Calu3 (cell line): ENCODE measurements at regions not wholly inside any gene's neighbourhood (a gene's known extent, or its start where the extent isn't known, plus 50 kb on each side); places are given as distances from the start of the nearest gene placed in this dataset.
A peak's percentile ranks its signal among the peaks of the same experiment; 100 is the strongest.

ENCODE experiments used
- BruUV-seq: library from RNA; stranded (reverse); fragments of 400-500 nt; replicated peaks from 2 replicates; lab custom pipeline; 2021; lab: Mats Ljungman, UMichigan
- CTCF ChIA-PET: fragments of 300-600 bp; sonication (Branson Sonifier 250); formaldehyde crosslinking; loops from one replicate; lab custom pipeline; 2022; ENCODE audit warnings: antibody characterized with exemption; lab: Charles Lee
- DNase-seq: peaks from one replicate; pipeline ENCODE4 v3.0.0; 2022
- H3K27ac Mint-ChIP-seq: one replicate; pipeline ENCODE4 v1.8.0; 2022; ENCODE audit warnings: mixed read lengths; ENCODE audit not compliant: unreplicated experiment
- H3K27me3 Mint-ChIP-seq: one replicate; pipeline ENCODE4 v1.8.0; 2022; ENCODE audit warnings: mixed read lengths; ENCODE audit not compliant: unreplicated experiment
- H3K36me3 Mint-ChIP-seq: one replicate; pipeline ENCODE4 v1.8.0; 2022; ENCODE audit warnings: mild to moderate bottlenecking, moderate library complexity, mixed read lengths; ENCODE audit not compliant: insufficient read depth, unreplicated experiment
- H3K4me1 Mint-ChIP-seq: one replicate; pipeline ENCODE4 v1.8.0; 2022; ENCODE audit warnings: mild to moderate bottlenecking, low read depth, mixed read lengths; ENCODE audit not compliant: unreplicated experiment
- H3K4me3 Mint-ChIP-seq: one replicate; pipeline ENCODE4 v1.8.0; 2022; ENCODE audit warnings: mild to moderate bottlenecking, low read depth, moderate library complexity, mixed read lengths; ENCODE audit not compliant: unreplicated experiment
- H3K9me3 Mint-ChIP-seq: one replicate; pipeline ENCODE4 v1.8.0; 2022; ENCODE audit warnings: low read depth, mixed read lengths; ENCODE audit not compliant: unreplicated experiment
- intact Hi-C: fragments of 100-400 bp; cut with micrococcal nuclease; formaldehyde crosslinking; loops from one replicate; pipeline ENCODE4 v1.10.0; 2022; ENCODE audit not compliant: unreplicated experiment
- TF ChIP-seq, protein P1 (sequence below): fragments of 200-600 bp; IDR thresholded peaks from one replicate; pipeline ENCODE4 v1.8.0; 2022; ENCODE audit warnings: antibody characterized with exemption; ENCODE audit not compliant: unreplicated experiment

GRCh38 chr6:44563397-44563796 lies 175.9 kb downstream of the CDC5L start:
- TF ChIP-seq, protein P1, sequence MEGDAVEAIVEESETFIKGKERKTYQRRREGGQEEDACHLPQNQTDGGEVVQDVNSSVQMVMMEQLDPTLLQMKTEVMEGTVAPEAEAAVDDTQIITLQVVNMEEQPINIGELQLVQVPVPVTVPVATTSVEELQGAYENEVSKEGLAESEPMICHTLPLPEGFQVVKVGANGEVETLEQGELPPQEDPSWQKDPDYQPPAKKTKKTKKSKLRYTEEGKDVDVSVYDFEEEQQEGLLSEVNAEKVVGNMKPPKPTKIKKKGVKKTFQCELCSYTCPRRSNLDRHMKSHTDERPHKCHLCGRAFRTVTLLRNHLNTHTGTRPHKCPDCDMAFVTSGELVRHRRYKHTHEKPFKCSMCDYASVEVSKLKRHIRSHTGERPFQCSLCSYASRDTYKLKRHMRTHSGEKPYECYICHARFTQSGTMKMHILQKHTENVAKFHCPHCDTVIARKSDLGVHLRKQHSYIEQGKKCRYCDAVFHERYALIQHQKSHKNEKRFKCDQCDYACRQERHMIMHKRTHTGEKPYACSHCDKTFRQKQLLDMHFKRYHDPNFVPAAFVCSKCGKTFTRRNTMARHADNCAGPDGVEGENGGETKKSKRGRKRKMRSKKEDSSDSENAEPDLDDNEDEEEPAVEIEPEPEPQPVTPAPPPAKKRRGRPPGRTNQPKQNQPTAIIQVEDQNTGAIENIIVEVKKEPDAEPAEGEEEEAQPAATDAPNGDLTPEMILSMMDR = no peak
- CTCF ChIA-PET = interaction anchor here (0.5 kb wide), 1 partner anchor 18 kb away, joined by 3 read pairs; no protein-coding TSS in a partner anchor
- Mint-ChIP-seq H3K4me1 (no peaks in the 10 kb centered on the region), H3K36me3 (no peaks in the 10 kb centered on the region), H3K9me3 (no peaks in the 10 kb centered on the region), H3K4me3 (no peak overlapping the region), H3K27ac (no peak overlapping the region), H3K27me3 (peaks cover 26% of the 10 kb centered on the region)
- no peak for DNase-seq
- BruUV-seq = no TSS peak
- intact Hi-C loops = no loop called here

DNA sequence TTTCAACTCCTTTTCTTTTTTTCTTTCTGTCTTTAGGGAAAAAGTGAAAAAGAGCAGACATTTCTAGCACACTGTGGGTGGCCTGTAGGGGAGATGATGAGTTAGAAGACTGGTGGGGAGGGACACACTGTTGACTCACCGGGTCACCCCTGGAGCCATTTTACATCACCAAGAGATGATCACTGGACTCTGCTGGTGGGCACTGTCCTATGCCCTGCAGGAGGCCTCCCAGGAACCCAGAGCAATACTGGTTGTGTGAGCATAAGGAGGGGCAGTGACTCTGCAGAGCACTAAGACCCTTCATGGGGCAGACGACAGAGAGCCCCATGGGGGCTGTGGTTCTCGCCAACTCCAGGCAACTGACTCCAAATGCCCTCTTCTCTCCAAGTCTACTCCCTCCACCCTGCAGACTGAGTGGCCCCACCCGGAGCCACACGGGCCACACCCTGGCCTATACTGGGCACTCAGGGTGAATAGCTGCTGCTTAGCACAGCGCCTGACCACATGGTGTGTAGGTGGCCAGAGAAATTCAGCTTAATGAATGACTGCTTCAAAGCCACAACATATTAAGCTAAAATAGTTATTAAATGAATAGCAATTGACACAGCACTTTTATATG lies 177.5 kb downstream of the CDC5L start:
- peaks cover 12% of the 10 kb centered on the region for H3K4me1 Mint-ChIP-seq
- intact Hi-C loops = no loop called here
- no peaks in the 10 kb centered on the region for H3K9me3 Mint-ChIP-seq
- no peak for DNase-seq
- TF ChIP-seq, protein P1 = no peak
- H3K27me3 Mint-ChIP-seq = peaks cover 10% of the 10 kb centered on the region
- BruUV-seq = no TSS peak
- no peak overlapping the region for H3K4me3 Mint-ChIP-seq
- CTCF ChIA-PET = interaction anchor here (1.6 kb wide), 1 partner anchor 89 kb away, joined by 5 read pairs; no protein-coding TSS in a partner anchor
- no peak overlapping the region for H3K27ac Mint-ChIP-seq
- H3K36me3 Mint-ChIP-seq = no peaks in the 10 kb centered on the region

GRCh38 chr6:44567406-44567805 lies 179.9 kb downstream of the CDC5L start:
- Mint-ChIP-seq H3K4me1 (peaks cover 12% of the 10 kb centered on the region), H3K4me3 (no peak overlapping the region), H3K27ac (no peak overlapping the region), H3K36me3 (no peaks in the 10 kb centered on the region), H3K27me3 (no peaks in the 10 kb centered on the region), H3K9me3 (no peaks in the 10 kb centered on the region)
- TF ChIP-seq, protein P1 = no peak
- no TSS peak for BruUV-seq
- intact Hi-C loops = no loop called here
- CTCF ChIA-PET = interaction anchor here (1.2 kb wide), 1 partner anchor 9 kb away, joined by 3 read pairs; no protein-coding TSS in a partner anchor
- no peak for DNase-seq

- no peaks in the 10 kb centered on the region for H3K9me3 Mint-ChIP-seq
- peaks cover 12% of the 10 kb centered on the region for H3K4me1 Mint-ChIP-seq
- H3K36me3 Mint-ChIP-seq = no peaks in the 10 kb centered on the region
- no peaks in the 10 kb centered on the region for H3K27me3 Mint-ChIP-seq
- no peak overlapping the region for H3K4me3 Mint-ChIP-seq
- peak; percentile 69 for DNase-seq
- no TSS peak for BruUV-seq
- TF ChIP-seq, protein P1 = no peak
- CTCF ChIA-PET = no interaction called here
- intact Hi-C loops = no loop called here
- no peak overlapping the region for H3K27ac Mint-ChIP-seq
Observed at GRCh38 chr6:44569131-44569530, 181.6 kb downstream of the CDC5L start.
